ENCODE measurements at regions not wholly inside any gene's neighbourhood (a gene's known extent, or its start where the extent isn't known, plus 50 kb on each side); places are given as distances from the start of the nearest gene placed in this dataset.

- no peak for DNase-seq
Measured at GRCh38 chr7:21357151-21358097, 70.5 kb upstream of the SP4 start.

DNA sequence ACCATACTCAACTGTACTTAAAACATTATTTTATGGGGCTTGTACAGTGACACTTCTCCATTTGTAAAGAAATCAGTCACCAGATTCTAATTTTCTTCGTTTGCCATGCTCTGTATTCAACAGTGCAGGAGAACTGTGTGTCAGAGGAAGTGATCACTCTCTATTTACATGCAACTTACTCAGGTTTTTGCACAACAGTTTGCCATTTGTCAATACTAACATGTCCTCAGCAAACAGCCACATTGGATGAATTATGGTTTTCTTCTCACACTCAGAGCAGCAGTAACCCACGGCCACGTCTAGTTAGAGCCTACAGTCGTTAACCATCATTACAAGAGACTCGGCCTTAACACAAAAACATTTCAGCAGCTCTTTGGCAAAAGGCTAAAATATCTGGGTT is 69.2 kb upstream of the SP4 start:
- DNase-seq = no peak

DNA sequence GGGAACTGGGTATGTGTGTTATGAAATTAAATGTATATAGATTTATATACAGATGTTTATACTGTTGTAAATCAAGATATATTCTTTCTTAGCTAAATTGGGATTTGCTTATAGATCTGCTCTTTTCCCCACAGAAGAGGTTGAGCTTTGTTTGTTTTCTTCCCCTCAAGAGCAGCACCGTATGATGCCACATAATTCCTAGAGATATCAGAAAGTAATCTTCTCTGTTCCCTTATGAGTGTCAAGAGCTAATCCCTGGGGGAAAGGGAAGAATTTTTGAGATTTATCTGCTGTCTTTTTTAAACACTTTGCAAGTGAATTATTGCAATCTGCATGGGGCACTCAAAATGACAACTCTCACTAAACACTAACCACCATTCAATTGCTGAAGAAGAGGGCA is 68.7 kb upstream of the SP4 start:
- DNase-seq = no peak

- DNase-seq = no peak
Measured at GRCh38 chr7:21361413-21362125, 66.3 kb upstream of the SP4 start.

DNA sequence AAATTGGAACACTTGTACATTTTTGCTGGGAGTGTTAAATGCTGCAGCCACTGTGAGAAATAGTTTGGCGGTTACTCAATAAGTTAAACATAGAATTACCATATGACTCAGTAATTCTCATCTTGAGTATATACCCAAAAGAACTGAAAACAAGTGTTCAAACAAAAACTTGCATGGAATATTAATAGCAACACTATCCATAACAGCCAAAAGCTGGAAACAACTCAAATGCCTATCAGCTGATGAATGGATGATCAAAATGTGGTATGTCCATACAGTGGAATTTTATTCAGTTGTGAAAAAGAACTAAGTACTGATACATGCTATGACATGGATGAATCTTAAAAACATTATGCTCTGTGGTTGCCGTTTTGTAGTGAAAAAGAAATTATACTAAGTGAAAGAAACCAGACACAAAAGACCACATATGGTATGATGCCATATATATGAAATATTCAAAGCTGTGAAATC is 63.0 kb upstream of the SP4 start:
- no peak for DNase-seq

GRCh38 chr7:21365866-21366624 is 61.8 kb upstream of the SP4 start:
- no peak for DNase-seq

- DNase-seq = no peak
Measured at GRCh38 chr7:21367081-21367480, 60.8 kb upstream of the SP4 start.

- no peak for DNase-seq
Measured at GRCh38 chr7:21367537-21367936, 60.3 kb upstream of the SP4 start.

DNA sequence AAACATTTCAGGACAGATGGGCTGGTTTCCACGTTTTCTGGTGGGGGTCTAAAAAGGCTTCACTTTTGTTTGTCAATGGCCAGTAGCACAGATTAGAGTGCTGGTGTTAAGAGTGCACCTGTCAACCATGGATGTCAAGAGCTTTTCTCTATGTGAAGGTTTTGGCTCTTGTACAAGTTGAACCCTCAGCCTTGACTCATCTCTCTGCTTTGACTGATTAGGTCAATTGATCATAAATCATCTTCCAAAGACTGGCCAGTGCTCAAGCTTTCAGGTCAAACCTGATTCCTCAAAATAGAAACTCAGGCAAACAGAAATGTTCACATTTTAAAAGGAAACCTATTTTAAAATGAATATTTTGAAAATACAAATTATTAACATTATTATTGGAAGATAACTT is 59.6 kb upstream of the SP4 start:
- no peak for DNase-seq

DNA sequence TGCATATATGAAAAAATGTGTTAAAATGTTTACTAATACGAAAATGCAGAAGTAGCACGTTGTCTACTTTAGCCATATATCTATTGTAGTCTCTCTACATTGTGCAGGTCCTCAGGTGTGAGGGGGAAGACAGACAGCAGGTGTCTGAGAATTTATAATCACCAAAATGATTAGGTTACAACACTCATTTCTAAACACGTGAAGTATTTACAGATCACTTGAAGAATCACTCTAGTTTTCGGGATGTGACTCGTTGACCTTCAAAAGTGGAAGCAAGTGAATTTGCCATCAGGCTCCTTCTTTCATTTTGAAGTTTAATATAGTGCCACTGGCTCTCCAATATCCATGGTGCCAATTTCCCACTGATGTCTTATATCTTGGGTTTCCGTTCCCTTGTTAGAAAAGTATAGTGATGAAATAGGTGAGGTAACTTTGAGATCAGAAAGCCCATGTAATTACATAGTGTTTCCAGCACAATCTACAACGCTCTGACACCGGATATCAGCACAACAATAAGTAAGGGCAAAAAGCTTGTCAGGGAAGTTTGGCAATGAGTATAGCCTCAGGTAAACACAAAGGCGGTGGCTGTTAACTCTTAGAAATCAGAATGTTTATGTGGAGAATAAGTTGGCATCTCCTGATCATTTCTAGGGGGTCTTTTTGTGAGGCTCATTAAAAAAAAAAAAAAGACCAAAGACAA is 57.5 kb upstream of the SP4 start:
- no peak for DNase-seq

GRCh38 chr7:21371360-21371759 is 56.5 kb upstream of the SP4 start:
- DNase-seq = no peak

DNA sequence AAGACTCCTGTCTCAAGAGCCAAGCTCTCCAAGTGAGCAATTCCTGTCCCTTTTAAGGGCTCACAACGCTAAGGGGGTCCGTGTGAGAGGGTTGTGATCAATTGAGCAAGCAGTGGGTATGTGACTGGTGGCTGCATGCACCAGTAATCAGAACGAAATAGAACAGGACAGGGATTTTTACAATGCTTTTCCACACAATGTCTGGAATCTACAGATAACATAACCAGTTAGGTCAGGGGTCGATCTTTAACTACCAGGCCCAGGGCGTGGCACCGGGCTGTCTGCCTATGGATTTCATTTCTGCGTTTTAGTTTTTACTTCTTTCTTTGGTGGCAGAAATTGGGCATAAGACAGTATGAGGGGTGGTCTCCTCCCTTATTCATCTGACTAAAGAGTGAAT is 54.9 kb upstream of the SP4 start:
- DNase-seq = no peak

DNA sequence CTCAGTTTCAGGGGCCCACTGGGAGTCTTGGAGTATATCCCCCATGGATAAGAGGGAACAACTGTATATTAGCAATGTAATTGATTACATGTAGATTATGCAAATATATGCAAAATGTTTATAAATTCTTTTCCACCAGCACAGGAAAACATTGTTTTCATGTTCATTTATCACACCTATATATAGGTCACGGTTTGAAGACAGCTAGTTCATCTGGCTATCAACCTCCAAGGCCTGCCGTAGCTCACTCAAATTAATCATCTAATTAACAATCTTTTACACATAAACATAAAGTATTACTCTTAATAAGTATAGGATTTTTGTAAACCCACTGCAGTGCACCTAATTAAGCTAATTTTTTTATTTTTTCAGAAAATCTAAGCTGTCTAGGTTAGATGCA is 53.7 kb upstream of the SP4 start:
- no peak for DNase-seq

- no peak for DNase-seq
Measured at GRCh38 chr7:21377545-21377944, 50.3 kb upstream of the SP4 start.
